HG02798 (cell line): ENCODE measurements at regions not wholly inside any gene's neighbourhood (a gene's known extent, or its start where the extent isn't known, plus 50 kb on each side); places are given as distances from the start of the nearest gene placed in this dataset.
"Not testable (repeated sequence)": the region's sequence is repeated elsewhere in the genome, so short reads cannot be mapped to it uniquely, and the experiment has no call there.

ENCODE experiments used
- ATAC-seq: cut with Tn5 transposase; IDR thresholded peaks from one replicate; pipeline ENCODE4 v1.9.1; 2021; ENCODE audit warnings: mild to moderate bottlenecking; ENCODE audit not compliant: unreplicated experiment, poor library complexity

DNA sequence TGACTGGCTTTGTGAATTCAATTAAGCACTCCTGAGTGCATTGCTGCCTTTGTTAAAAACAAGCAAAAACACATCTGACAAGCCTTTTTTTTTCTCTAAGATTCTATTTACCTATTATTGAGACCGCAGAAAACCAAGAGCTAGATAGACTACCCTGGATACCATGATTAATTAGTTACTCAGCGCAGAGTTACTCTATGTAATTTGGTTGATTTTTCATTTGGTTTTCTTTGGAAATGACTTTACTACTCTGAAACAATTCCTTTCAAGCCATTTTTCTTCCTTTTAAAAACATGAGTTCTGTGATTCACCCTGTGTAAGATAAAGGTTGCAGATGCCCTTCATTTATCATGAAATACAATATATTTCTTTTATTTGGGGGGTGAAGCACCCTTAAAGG lies 421.6 kb upstream of the PIK3R1 start:
- no peak for ATAC-seq

- no peak for ATAC-seq
Measured at GRCh38 chr5:67793418-67793817, 422.1 kb upstream of the PIK3R1 start.

DNA sequence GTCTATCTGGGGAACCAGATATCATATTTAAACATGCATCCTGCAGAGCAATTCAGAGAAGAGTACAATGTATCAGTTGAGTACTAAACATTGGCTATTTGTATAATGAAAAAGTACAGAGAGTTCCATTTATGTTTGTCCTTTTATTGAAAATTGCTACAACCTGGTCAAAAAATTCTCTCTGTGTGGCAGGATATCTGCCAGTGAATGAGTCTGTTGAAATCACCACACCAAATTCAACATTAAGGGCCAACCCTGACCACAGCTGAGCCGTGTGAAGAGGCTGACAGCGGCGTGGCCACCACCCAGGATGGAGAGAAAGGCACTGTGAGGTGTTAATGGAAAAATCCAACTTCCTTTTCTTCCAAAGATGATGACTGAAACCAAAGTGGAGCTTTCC lies 422.7 kb upstream of the PIK3R1 start:
- ATAC-seq: no peak

GRCh38 chr5:67790390-67790789 lies 425.2 kb upstream of the PIK3R1 start:
- ATAC-seq: no peak

DNA sequence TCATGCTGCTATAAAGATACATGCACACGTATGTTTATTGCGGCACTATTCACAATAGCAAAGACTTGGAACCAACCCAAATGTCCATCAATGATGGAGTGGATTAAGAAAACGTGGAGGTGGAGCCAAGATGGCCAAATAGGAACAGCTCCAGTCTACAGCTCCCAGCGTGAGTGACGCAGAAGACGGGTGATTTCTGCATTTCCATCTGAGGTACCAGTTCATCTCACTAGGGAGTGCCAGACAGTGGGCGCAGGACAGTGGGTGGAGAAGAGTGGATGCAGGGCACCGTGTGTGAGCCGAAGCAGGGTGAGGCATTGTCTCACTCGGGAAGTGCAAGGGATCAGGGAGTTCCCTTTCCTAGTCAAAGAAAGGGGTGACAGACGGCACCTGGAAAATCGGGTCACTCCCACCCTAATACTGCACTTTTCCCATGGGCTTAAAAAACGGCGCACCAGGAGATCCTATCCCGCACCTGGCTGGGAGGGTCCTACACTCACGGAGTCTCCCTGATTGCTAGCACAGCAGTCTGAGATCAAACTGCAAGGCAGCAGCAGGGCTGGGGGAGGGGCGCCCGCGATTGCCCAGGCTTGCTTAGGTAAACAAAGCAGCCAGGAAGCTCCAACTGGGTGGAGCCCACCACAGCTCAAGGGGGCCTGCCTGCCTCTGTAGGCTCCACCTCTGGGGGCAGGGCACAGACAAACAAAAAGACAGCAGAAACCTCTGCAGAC lies 435.5 kb upstream of the PIK3R1 start:
- ATAC-seq: not testable (repeated sequence)

- ATAC-seq: no peak
Measured at GRCh38 chr5:67774786-67775185, 440.8 kb upstream of the PIK3R1 start.

DNA sequence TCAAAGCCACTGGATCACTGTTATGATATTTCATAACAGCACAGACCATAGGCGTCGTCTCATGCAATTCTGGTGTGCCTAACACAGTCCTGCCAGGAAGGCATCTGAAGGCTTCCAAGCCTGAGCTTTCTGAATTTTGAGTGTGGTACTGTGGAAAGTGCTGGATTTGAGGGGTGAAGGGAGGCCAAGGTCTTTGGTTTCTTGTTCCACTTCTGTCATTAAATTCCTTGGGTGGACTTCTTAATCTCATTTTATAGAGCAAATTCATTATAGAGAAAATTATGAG lies 441.3 kb upstream of the PIK3R1 start:
- no peak for ATAC-seq

DNA sequence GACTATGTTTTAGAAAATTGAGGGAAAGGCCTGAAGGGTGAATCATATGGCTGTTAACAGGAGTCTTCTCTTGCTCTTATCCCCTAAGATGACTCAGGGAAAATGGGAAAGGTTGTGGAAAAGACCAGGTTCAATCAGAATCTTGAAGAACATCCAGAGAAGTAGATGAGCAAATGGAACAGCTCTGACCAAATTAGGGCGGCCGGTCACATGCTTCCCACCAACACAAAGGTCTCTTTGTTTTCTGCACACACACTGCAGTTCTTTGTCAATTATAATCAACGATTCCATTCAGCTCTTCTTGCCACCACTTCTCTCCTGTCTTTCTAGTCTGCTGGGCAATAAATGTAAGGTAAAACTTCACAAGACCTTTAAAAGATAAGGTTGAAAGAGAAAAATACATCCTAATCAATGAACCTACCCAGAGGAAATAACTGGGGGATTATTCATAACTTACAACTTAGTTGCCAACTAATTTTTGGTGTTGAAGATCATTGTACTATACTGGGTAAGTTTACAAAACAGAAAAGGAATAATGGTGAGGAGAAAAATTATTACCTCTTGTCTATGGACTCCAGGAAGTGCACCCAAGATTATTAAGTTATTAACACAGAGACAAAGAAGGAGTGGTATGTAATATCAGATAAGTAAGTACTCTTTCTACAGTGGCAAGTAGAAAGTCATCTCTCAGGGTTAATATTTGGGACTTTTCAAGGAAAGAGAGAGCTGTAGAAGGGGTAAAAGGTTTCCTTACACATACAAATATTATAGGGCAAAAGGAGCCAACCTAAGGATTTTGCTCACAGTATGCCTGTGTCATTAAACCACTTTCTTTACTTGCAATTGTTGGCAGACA lies 441.9 kb upstream of the PIK3R1 start:
- no peak for ATAC-seq

GRCh38 chr5:67771791-67772190 lies 443.8 kb upstream of the PIK3R1 start:
- no peak for ATAC-seq

GRCh38 chr5:67771221-67771620 lies 444.3 kb upstream of the PIK3R1 start:
- no peak for ATAC-seq

DNA sequence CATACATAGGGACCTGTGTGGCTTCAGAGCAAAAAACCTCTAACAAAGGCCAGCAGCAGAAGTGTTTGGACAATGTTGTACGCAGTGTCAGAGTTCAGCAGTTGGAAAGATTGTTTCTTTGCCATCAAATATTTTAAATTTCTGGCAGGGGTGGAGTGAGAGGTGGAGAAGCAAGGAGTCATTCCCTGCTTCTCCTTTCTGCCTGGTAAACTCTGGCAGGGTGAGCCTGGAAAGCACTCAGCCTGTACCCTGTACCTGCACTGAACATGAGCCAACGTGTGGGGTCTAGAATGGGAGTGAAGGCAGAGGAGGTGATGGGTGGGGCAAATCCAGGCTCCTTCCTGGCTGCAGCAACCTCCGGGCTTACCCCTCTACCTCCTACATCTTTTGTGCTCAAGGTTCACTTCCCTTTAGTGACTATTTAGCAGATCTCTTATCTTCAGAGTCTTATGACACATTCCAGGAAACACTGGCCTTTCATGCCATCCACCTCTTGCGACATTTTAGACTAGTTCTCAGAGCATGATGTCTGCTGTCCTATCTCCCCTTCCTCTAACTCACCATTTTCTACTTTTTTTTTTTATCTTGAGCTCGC lies 445.0 kb upstream of the PIK3R1 start:
- ATAC-seq: no peak

DNA sequence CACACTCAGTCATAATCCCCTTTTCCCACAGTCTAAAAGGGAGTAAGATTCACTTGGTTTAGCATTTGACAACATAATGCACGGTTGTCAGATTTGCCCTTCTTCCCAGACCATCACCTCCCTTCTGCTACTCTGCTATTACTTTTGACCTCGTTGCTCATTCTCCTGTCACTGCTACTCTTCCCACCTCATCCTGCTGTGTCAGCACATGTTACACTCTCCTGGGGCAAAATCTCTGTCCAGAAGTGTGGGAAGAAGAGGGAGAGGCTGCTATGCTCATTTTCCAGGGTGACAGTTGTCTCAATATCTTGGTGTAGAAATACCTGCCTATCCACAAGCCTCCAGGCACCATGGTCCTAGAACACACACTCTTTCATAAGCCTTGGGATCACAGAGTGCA lies 449.9 kb upstream of the PIK3R1 start:
- no peak for ATAC-seq

- not testable (repeated sequence) for ATAC-seq
Measured at GRCh38 chr5:67757771-67758170, 457.8 kb upstream of the PIK3R1 start.

GRCh38 chr5:67752357-67752708 lies 463.2 kb upstream of the PIK3R1 start:
- no peak for ATAC-seq

DNA sequence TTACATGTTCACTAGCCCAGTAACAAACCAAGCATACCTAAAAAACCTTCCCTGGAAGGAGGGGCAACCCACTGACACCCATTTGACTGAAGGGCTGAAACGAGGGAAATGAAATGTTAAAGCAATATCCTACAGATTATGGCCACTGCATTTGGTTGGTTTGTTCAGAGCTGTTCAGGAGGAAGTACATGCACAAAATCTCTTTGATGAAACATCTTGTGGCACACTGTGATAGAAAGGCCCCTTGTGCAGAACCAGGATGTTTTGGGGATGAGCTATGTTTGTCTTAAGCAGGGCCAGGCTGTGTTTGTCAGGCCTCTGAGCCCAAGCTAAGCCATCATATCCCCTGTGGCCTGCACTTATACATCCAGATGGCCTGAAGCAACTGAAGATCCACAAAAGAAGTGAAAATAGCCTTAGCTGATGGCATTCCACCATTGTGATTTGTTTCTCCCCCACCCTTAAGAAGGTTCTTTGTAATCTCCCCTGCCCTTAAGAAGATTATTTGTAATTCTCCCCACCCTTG lies 467.3 kb upstream of the PIK3R1 start:
- ATAC-seq: no peak

- no peak for ATAC-seq
Measured at GRCh38 chr5:67747096-67747495, 468.5 kb upstream of the PIK3R1 start.

DNA sequence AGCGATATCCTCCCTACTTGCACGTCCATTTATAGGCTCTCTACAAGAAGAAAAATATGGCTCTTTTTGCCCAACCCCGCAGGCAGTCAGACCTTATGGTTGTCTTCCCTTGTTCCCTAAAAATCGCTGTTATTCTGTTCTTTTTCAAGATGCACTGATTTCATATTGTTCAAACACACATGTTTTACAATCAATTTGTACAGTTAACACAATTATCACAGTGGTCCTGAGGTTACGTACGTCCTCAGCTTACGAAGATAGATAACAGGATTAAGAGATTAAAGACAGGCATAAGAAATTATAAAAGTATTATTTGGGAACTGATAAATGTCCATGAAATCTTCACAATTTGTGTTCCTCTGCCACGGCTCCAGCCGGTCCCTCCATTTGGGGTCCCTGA lies 468.9 kb upstream of the PIK3R1 start:
- not testable (repeated sequence) for ATAC-seq

GRCh38 chr5:67746103-67746502 lies 469.5 kb upstream of the PIK3R1 start:
- no peak for ATAC-seq

DNA sequence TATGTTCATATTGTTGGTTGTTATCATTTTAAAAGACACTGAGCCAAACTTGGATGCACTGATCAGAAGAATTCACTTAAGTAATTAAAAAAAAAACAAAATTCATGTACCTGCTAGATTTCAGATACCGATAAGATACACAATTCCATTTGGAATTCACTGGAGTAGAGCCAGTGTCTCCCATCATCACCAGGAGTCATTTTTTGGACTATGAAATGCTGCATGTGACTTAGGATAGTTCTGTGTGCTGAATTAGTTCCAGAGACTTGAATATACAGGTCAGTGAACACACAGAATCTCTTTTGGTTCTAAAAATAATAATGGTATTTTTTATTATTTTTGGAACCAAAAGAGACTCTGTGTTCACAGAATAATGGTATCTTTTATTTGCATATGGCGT lies 482.6 kb upstream of the PIK3R1 start:
- ATAC-seq: no peak

DNA sequence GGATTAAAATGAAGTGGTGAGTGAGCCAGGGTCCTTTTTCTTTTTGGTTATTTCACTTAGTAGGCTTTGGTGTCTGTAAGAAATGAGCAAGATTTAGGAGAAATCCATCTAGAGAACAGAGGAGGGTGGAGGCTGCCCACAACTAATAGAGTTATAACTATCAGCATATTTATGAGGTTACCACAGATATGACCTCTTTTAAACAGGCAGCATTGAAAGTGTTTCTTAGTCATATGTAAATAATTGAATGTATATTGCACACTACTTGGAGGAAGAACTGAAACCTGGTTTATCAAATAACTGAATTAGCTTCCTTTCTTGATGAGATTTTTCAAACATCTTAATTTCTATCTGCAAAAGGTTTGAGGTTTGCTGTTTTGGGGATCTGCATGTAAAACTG lies 483.1 kb upstream of the PIK3R1 start:
- ATAC-seq: no peak

GRCh38 chr5:67731886-67732285 lies 483.7 kb upstream of the PIK3R1 start:
- ATAC-seq: no peak
